Spleen (tissue), 11 donors: ENCODE measurements at regions not wholly inside any gene's neighbourhood (a gene's known extent, or its start where the extent isn't known, plus 50 kb on each side); places are given as distances from the start of the nearest gene placed in this dataset.
"Not testable (repeated sequence)": the region's sequence is repeated elsewhere in the genome, so short reads cannot be mapped to it uniquely, and the experiment has no call there.

ENCODE experiments used
- DNase-seq: peaks from one replicate; pipeline ENCODE4 v3.0.0-alpha.2; 2020
- H3K27ac ChIP-seq, 8 donors: fragments of 200-600 bp; sonication (generic) in 7 of 8; 1 replicate in 4 of 8; 2 replicates in 4 of 8; pipeline versions ENCODE4 v1.5.0 to v1.8.0; 2016 to 2021; ENCODE audit warnings: inconsistent platforms in 4 of 8, mild to moderate bottlenecking in 4 of 8, moderate library complexity in 1 of 8
- H3K27me3 ChIP-seq, 7 donors: fragments of 200-600 bp; sonication (generic) in 6 of 7; replicated peaks in 1 of 7; 1 replicate in 4 of 7; 2 replicates in 3 of 7; pipeline versions ENCODE4 v1.5.0 to v1.8.0; 2016 to 2021; ENCODE audit warnings: inconsistent platforms in 3 of 7, mild to moderate bottlenecking in 1 of 7
- H3K36me3 ChIP-seq, 6 donors: fragments of 200-600 bp; sonication (generic) in 5 of 6; 1 replicate in 4 of 6; 2 replicates in 2 of 6; pipeline versions ENCODE4 v1.5.0 to v1.8.0; 2016 to 2021; ENCODE audit warnings: inconsistent platforms in 2 of 6
- H3K4me1 ChIP-seq, 6 donors: fragments of 200-600 bp; sonication (generic) in 5 of 6; 1 replicate in 3 of 6; 2 replicates in 3 of 6; pipeline versions ENCODE4 v1.5.0 to v1.8.0; 2016 to 2021; ENCODE audit warnings: inconsistent platforms in 3 of 6
- H3K4me3 ChIP-seq, 8 donors: fragments of 200-600 bp; sonication (generic) in 7 of 8; 1 replicate in 4 of 8; 2 replicates in 4 of 8; pipeline versions ENCODE4 v1.5.0 to v1.8.0; 2016 to 2021; ENCODE audit warnings: inconsistent platforms in 4 of 8, mild to moderate bottlenecking in 4 of 8, moderate library complexity in 2 of 8
- H3K9me3 ChIP-seq, 8 donors: fragments of 200-600 bp; sonication (generic) in 7 of 8; 1 replicate in 4 of 8; 2 replicates in 4 of 8; pipeline versions ENCODE4 v1.5.0 to v1.8.0; 2016 to 2021; ENCODE audit warnings: inconsistent platforms in 4 of 8
- POLR2A ChIP-seq, 3 donors: fragments of 450-650 bp; IDR thresholded peaks; one replicate each; pipeline ENCODE4 v1.5.1; 2017; ENCODE audit warnings: antibody characterized with exemption in 3 of 3, mild to moderate bottlenecking in 1 of 3
- POLR2AphosphoS5 ChIP-seq, 3 donors: sonication (generic); formaldehyde crosslinking; IDR thresholded peaks; one replicate each; pipeline ENCODE4 v1.5.1; 2017; ENCODE audit warnings: antibody characterized with exemption in 3 of 3
- WGBS, 5 donors: extraction: QIAGEN DNeasy Blood & Tissue Kit in 3 of 5; methylation state at CpG; one replicate each; pipeline versions ENCODE4 v1.1.5 to v1.1.7; 2013 to 2018; 5-methylcytosine and 5-hydroxymethylcytosine counted together
- intact Hi-C: fragments of 100-400 bp; cut with DNase I; formaldehyde crosslinking; loops from one replicate; pipeline ENCODE4 v1.15.0; 2023; ENCODE audit warnings: low total_unique reads
- TF ChIP-seq, protein P1 (sequence below), 11 experiments: fragments of 200-600 bp in 7 of 11; fragments of 450-650 bp in 4 of 11; sonication (generic) in 4 of 11; IDR thresholded peaks in 8 of 11; conservative IDR thresholded peaks in 3 of 11; 1 replicate in 7 of 11; 2 replicates in 4 of 11; pipeline versions ENCODE4 v1.4.0 to v1.8.0; 2016 to 2021; ENCODE audit warnings: antibody characterized with exemption in 11 of 11, inconsistent platforms in 4 of 11, mild to moderate bottlenecking in 1 of 11
- donor health status: healthy with polysubstance abuse.
- donor health status: DM: no; HTN: no; CAD: no; lungs with moderate emphysema.
- donor health status: DM: no; HTN: no; CAD: no.
- donor health status: Bipolar disorder and iron deficiency.
- donor health status: healthy.
- donor health status: DM: no; HTN: no; CAD: no.
- donor health status: DM: yes; HTN: yes; CAD: no.

DNA sequence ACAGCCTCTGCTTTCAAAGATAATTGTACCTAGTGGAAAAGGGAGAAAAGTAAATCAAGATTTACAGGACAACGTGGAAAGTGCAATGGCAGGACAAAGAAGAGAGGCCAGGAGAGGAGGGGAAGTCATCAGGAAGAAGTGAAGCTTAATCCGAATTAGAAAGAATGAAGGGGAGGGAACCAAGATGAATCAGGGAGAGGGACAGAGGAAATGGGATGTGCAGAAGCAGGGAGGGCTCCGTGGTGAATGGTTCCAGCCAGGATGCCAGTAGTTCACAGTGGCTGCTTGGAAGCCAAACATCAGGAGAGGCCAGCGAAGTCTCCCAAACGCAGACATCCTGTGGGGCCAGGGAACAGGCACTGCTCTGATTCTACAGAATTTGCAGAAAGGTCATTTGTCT, 144.4 kb downstream of the LIG4 start:
- intact Hi-C loops, result no loop called here
- Histone ChIP-seq H3K9me3 (peaks cover 0 to 62% (median 33%) of the 10 kb centered on the region in 8 donors), H3K4me3 (no peak overlapping the region), H3K27me3 (no peaks in the 10 kb centered on the region), H3K27ac (no peak overlapping the region), H3K4me1 (no peaks in the 10 kb centered on the region), H3K36me3 (no peaks in the 10 kb centered on the region)
- WGBS, 5 donors, result 35 to 51% (median 46%) methylated on average over 5 of the region's 5 CpGs
- DNase-seq, result no peak
- TF ChIP-seq POLR2AphosphoS5 (IDR thresholded peaks at IDR 0.05), result no peak
- TF ChIP-seq, protein P1, sequence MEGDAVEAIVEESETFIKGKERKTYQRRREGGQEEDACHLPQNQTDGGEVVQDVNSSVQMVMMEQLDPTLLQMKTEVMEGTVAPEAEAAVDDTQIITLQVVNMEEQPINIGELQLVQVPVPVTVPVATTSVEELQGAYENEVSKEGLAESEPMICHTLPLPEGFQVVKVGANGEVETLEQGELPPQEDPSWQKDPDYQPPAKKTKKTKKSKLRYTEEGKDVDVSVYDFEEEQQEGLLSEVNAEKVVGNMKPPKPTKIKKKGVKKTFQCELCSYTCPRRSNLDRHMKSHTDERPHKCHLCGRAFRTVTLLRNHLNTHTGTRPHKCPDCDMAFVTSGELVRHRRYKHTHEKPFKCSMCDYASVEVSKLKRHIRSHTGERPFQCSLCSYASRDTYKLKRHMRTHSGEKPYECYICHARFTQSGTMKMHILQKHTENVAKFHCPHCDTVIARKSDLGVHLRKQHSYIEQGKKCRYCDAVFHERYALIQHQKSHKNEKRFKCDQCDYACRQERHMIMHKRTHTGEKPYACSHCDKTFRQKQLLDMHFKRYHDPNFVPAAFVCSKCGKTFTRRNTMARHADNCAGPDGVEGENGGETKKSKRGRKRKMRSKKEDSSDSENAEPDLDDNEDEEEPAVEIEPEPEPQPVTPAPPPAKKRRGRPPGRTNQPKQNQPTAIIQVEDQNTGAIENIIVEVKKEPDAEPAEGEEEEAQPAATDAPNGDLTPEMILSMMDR (IDR thresholded peaks at IDR 0.05 in 8 of 11, conservative IDR thresholded peaks at IDR 0.05 in 3 of 11), result no peak
- TF ChIP-seq POLR2A (IDR thresholded peaks at IDR 0.05), result no peak

DNA sequence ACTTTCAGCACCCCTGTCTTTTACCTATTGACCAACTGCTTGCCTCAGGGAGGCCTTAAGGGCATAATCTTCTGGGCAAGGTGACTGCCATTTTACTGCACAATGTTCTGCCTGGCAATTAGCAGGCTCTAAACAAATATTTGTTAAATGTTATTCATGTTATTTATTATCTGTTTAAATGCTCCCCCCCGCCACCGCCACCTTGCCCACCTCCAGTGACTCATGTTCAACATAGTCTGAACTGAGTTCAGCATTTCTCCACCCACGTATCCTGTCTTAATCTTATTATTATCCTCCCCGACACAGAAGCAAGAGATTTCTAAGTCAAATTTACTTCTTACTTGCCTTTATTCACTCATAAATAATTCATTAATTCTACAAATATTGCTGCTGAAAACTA, 144.8 kb downstream of the LIG4 start:
- Histone ChIP-seq H3K9me3 (peaks cover 0 to 58% (median 29%) of the 10 kb centered on the region in 8 donors), H3K27ac (no peak overlapping the region), H3K4me3 (no peak overlapping the region), H3K27me3 (no peaks in the 10 kb centered on the region), H3K36me3 (no peaks in the 10 kb centered on the region), H3K4me1 (no peaks in the 10 kb centered on the region)
- DNase-seq, result no peak
- intact Hi-C loops, result no loop called here
- TF ChIP-seq POLR2AphosphoS5 (IDR thresholded peaks at IDR 0.05) (no peak), POLR2A (IDR thresholded peaks at IDR 0.05) (no peak)
- TF ChIP-seq, protein P1 (IDR thresholded peaks at IDR 0.05 in 8 of 11, conservative IDR thresholded peaks at IDR 0.05 in 3 of 11), result no peak
- 78 to 90% (median 87%) methylated on average over 4 of the region's 4 CpGs for WGBS, 5 donors

DNA sequence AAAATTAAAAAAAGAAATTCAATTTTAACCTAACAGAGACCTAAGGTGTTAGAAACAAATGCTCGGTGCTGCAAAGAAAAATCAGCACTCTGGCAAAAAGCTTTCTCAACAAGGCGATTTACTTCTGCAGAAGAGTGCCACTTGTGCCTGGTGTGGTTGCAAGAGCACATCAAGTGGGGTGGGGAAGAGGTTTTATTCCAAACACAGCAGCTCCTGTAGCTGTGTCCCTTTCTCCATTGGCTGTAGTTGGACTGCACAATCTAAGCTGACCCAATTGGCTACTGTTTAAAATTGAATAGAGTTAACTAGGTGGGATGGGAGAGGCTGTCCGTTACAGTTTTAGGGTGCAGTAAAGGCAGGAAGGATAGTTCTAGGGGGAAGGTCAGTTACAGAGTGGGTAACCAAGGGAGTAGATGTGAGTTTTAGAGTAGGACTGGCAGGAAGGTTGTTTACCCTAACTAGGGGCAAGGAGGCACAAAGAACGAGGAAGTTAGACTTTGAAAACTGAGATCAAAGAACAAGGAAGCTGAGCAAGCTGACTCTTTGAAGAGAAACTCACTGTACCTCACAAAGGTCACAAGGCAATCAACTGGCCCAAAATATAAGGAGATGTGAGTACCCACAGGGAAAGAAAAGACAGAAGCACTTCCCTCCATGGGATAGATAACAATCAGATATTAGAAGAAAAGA, 145.7 kb downstream of the LIG4 start:
- 48 to 69% (median 54%) methylated on average over 4 of the region's 4 CpGs for WGBS, 5 donors
- Histone ChIP-seq H3K36me3 (no peaks in the 10 kb centered on the region), H3K4me1 (no peaks in the 10 kb centered on the region), H3K9me3 (peaks cover 0 to 51% (median 28%) of the 10 kb centered on the region in 8 donors), H3K4me3 (no peak overlapping the region), H3K27me3 (no peaks in the 10 kb centered on the region), H3K27ac (no peak overlapping the region)
- intact Hi-C loops, result no loop called here
- no peak for DNase-seq
- TF ChIP-seq, protein P1 (IDR thresholded peaks at IDR 0.05 in 8 of 11, conservative IDR thresholded peaks at IDR 0.05 in 3 of 11), result no peak
- TF ChIP-seq POLR2AphosphoS5 (IDR thresholded peaks at IDR 0.05), result no peak
- TF ChIP-seq POLR2A (IDR thresholded peaks at IDR 0.05), result no peak

DNA sequence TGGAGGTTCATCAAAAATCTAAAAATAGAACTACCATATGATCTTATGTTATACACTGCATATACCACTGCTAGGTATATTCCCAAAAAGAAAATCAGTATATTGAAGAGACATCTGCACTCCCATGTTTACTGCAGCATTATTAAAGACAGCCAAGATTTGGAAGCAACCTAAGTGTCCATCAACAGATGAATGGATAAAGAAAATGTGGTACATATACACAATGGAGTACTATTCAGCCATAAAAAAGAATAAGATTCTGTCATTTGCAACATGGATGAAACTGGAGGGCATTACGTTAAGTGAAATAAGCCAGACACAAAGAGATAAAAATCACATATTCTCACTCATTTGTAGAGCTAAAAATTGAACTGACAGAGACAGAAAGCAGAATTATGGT, 151.0 kb downstream of the LIG4 start:
- DNase-seq, H3K27me3 ChIP-seq, H3K4me3 ChIP-seq, H3K36me3 ChIP-seq, intact Hi-C loops, H3K4me1 ChIP-seq, H3K27ac ChIP-seq: not testable (repeated sequence)
- WGBS, 5 donors, result 36 to 61% (median 51%) methylated on average over 1 of the region's 1 CpG
- H3K9me3 ChIP-seq, result peaks cover 0 to 42% (median 28%) of the 10 kb centered on the region in 8 donors
